SK-N-MC (cell line): ENCODE measurements at regions not wholly inside any gene's neighbourhood (a gene's known extent, or its start where the extent isn't known, plus 50 kb on each side); places are given as distances from the start of the nearest gene placed in this dataset.

Experiments
- DNase-seq: peaks from one replicate; pipeline ENCODE4 v3.0.0-alpha.2; 2011; ENCODE audit warnings: low read depth, low spot score
- H3K27ac ChIP-seq: fragments of 200-600 bp; sonication (generic); 2 replicates; pipeline ENCODE4 v1.5.1; 2016; ENCODE audit warnings: mixed run types
- H3K36me3 ChIP-seq: fragments of 200-600 bp; sonication (generic); 2 replicates; pipeline ENCODE4 v1.6.1; 2017; ENCODE audit warnings: antibody characterized with exemption, low read length, mixed read lengths; ENCODE audit not compliant: insufficient read depth
- H3K4me3 ChIP-seq: fragments of 200-600 bp; sonication (generic); 2 replicates; pipeline ENCODE4 v1.5.1; 2016
- H3K9ac ChIP-seq: fragments of 200-600 bp; sonication (generic); 2 replicates; pipeline ENCODE4 v1.8.0; 2017; ENCODE audit warnings: mixed run types, mixed read lengths; ENCODE audit not compliant: insufficient read length
- H3K9me3 ChIP-seq: fragments of 200-600 bp; sonication (generic); 2 replicates; pipeline ENCODE4 v1.6.1; 2017; ENCODE audit warnings: low read depth, mild to moderate bottlenecking, antibody characterized with exemption, low read length, moderate library complexity, mixed read lengths
- EZH2 ChIP-seq: fragments of 200-600 bp; sonication (generic); IDR thresholded peaks from one replicate; pipeline ENCODE4 v1.6.1; 2017; ENCODE audit warnings: antibody characterized with exemption
- FOXP2 ChIP-seq: optimal IDR thresholded peaks from 2 replicates; pipeline ENCODE3; 2011; ENCODE audit warnings: mild to moderate bottlenecking, moderate library complexity; ENCODE audit not compliant: insufficient read depth; ENCODE audit errors: extremely low read length, control extremely low read depth
- POLR2AphosphoS5 ChIP-seq: IDR thresholded peaks from 2 replicates; pipeline ENCODE4 v1.6.1; 2012; ENCODE audit warnings: mild to moderate bottlenecking, low read depth, low read length, borderline replicate concordance

DNA sequence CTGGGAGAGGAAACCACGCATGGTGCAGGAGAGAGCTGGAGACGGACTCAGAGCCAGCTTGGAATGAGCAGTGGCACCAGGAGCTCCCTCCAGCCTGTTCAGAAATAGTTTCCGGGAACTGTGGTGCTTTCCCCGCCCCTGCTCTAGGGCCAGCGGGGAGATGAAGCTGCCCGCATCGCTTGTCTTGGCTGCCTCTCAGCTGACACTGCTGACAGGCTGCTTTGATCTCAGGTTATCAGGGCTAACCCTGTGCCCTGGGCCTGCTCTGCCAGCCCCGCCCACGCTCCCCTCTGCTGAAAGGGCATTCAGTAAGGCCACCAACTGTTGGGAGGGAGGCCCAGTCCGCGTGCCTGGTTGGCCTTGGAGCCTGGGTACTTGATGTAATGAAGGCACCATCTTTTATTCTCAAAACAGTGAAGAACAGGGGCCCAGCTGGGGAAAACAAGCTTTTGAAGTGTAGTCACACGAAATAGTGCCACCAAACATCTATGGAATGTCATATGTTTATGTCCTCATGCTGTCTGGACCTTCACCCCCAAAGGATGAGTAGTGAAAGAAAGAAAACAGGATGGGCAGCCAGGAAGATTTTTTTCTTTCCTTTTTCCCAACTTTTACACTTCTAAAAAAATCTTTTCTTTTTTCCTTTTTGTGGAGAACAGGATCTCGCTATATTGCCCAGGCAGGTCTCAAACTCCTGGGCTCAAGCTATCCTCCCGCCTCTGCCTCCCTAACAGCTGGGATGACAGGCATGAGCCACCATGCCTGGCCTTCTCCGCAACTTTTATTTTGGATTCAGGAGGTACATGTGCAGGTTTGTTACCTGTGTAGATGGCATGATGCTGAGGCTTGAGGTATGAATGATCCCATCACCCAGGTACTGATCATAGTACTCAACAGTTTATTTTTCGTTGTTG, 115.9 kb upstream of the TBX3 start:
- Histone ChIP-seq H3K36me3 (no peaks in the 10 kb centered on the region), H3K27ac (no peak overlapping the region), H3K9me3 (no peaks in the 10 kb centered on the region), H3K9ac (no peak overlapping the region), H3K4me3 (no peak overlapping the region)
- DNase-seq: no peak
- TF ChIP-seq POLR2AphosphoS5 (no peak), EZH2 (no peak), FOXP2 (no peak)

DNA sequence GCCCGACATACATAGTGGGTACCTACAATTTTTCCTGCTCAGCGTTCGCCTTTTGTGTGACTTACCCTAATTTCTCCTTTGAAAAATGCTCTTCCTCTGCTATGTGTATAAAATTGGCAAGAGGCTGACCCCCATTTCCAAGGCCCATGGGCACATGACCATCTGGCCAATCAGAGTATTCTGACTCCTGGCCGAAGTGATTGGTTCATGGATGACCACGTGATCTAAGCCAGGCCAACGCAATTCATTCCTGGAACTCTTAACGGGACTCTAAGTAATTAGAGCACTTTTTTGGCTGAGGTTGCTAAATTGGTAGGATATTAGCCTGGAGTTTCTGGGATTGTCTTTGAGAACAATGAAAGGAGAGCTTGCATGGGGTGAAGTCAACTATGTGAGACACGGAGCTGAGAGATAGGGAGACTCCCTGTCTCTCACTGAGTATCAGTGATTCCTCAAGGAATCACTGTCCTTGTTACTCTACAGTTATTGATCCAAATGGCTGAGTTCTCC, 110.1 kb upstream of the TBX3 start:
- H3K9ac ChIP-seq: no peak overlapping the region
- no peaks in the 10 kb centered on the region for H3K36me3 ChIP-seq
- no peak overlapping the region for H3K27ac ChIP-seq
- H3K9me3 ChIP-seq: no peaks in the 10 kb centered on the region
- no peak overlapping the region for H3K4me3 ChIP-seq
- no peak for TF ChIP-seq EZH2
- TF ChIP-seq POLR2AphosphoS5: no peak
- no peak for TF ChIP-seq FOXP2
- DNase-seq: no peak

DNA sequence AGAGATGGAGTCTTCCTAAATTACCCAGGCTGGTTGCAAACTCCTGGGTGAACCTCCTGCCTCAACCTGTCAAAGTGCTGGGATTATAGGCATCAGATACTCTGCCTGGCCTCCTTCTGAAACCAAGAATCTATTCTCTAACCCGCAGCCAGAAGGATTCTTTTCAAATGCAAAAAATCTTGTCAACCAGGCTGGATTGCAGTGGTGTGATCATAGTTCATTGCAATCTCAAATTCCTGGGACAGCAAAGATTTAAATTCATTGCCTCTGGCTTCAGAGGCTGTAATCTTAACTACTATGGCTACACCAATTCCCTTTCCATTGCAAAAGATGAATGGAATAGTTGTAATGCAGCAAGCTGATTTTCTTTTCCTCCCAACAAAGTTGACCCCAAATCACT, 106.3 kb upstream of the TBX3 start:
- H3K9me3 ChIP-seq: no peaks in the 10 kb centered on the region
- no peak overlapping the region for H3K9ac ChIP-seq
- no peak for DNase-seq
- no peaks in the 10 kb centered on the region for H3K36me3 ChIP-seq
- H3K4me3 ChIP-seq: no peak overlapping the region
- no peak overlapping the region for H3K27ac ChIP-seq
- TF ChIP-seq FOXP2 (no peak), EZH2 (no peak), POLR2AphosphoS5 (no peak)

DNA sequence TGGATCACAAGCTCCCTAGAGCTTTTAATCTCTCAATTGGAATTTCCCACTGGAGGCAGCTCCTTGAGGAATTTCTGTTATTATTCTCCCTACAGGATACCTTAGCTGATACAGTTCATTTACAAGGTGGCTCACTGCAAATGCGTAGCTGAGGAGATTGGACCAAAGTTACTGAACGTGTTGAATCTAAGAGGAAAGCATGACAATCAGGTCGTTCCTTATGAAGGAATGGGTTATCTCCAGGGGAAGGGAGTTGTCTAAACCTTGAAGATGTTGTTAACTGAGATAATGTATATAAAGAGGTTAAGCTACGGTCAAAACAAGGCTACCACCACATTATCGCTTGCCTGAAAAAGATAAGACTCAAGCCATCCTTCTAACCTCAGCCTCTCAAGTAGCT, 105.8 kb upstream of the TBX3 start:
- no peak overlapping the region for H3K9ac ChIP-seq
- no peak overlapping the region for H3K4me3 ChIP-seq
- no peak for DNase-seq
- no peaks in the 10 kb centered on the region for H3K36me3 ChIP-seq
- no peaks in the 10 kb centered on the region for H3K9me3 ChIP-seq
- no peak overlapping the region for H3K27ac ChIP-seq
- TF ChIP-seq FOXP2: no peak

DNA sequence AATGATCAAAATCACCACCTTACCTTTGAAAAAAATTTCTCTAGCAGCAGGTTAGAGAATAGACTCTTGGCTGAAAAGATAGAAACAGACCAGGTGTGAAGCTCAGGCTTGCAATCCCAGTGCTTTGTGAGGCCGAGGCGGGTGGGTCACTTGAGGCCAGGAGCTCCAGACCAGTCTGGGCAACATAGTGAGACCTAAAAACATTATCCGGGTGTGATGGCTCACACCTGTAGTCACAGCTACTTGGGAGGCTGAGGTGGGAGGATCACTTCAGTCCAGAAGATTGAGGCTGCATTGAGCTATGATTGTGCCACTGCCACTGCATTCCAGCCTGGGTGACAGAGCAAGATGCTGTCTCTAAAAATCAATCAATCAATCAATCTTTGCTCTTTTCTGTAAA, 105.3 kb upstream of the TBX3 start:
- TF ChIP-seq EZH2 (no peak), POLR2AphosphoS5 (no peak), FOXP2 (no peak)
- Histone ChIP-seq H3K4me3 (no peak overlapping the region), H3K36me3 (no peaks in the 10 kb centered on the region)

DNA sequence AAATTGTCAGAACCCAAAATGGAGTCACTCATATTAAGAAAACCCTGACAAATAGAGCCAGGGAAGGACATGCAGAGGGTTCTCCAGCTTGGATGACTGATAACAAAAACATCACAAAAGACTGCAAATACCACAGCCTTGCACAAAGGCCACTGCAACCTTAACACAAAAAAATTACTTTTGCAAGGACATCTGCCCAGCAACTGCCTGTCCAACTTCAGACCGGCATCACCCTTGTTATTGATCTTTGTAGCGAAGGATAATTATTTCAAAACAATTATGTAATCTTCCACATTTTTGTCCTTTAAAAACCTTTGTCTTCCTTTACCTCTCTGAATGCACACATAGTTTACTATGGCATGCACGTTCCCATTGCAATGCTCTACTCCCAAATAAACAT, 100.6 kb upstream of the TBX3 start:
- Histone ChIP-seq H3K27ac (no peak overlapping the region), H3K4me3 (no peak overlapping the region), H3K9ac (no peak overlapping the region), H3K9me3 (no peaks in the 10 kb centered on the region), H3K36me3 (no peaks in the 10 kb centered on the region)
- DNase-seq: no peak
- TF ChIP-seq FOXP2: no peak
- no peak for TF ChIP-seq POLR2AphosphoS5
- TF ChIP-seq EZH2: no peak

More for the DNA sequence above, 105.3 kb upstream of the TBX3 start:
- Histone ChIP-seq H3K9me3 (no peaks in the 10 kb centered on the region), H3K9ac (no peak overlapping the region), H3K27ac (no peak overlapping the region)
- no peak for DNase-seq

DNA sequence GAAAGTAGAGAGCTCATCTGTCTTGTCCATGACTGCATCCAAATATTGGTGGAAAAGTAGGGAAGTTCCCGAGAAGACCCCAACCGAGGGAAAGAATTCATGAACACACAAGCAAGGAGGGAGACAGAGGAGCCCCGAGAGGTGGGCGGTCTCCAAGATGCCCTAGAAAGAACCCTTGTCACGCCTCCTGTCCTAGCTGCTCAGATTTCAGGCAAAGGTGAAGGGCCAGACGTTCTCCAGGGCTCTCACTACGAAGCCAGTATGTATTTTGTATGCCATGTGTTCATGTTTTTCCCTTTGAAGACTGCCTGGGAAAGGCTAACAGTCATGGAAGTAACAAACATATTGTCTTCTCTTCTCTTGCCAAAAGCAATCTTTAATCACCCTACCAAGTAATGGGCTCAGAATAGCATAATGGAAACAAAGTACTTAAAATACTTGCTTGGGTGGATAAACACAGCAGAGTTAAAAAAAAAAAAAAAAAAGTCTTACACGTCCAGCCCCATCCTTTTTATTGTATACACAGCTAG, 99.2 kb upstream of the TBX3 start:
- no peak overlapping the region for H3K9ac ChIP-seq
- no peak for TF ChIP-seq EZH2
- TF ChIP-seq FOXP2: no peak
- TF ChIP-seq POLR2AphosphoS5: no peak
- no peak for DNase-seq

DNA sequence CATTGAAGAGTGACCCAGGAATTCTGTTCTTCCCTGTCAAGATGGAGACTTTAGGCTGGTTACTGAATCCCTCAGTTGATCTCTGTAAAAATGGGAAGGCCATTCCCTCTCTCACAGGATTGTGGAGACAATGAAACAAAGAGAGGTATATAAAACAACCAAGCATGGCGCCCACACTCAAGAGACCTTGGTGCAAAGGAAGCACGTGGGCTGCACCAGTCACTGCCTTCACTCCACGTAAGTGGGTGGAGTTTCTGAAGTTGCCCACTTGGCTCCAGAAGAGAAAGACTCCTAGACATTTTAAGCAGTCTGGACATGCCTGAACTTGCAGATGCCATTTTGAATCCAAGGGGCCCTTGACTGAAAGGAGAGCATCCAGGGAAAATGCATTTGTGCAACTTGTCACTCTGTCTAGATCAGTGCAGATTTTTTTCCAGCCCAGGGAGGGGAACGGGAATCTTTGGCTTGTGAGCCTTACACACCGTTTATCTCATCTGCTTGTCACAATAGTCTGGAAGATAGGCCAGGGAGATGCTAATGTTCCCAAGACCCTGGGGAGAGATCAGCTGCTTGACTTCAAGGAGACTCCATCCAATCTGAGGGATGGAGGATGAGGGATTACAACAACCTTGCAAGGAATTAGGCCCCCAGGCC, 96.9 kb upstream of the TBX3 start:
- H3K4me3 ChIP-seq: no peak overlapping the region
- TF ChIP-seq EZH2 (no peak), FOXP2 (no peak), POLR2AphosphoS5 (no peak)
- no peak overlapping the region for H3K27ac ChIP-seq
- H3K9me3 ChIP-seq: no peaks in the 10 kb centered on the region
- H3K9ac ChIP-seq: no peak overlapping the region
- no peaks in the 10 kb centered on the region for H3K36me3 ChIP-seq
- no peak for DNase-seq

More for the DNA sequence above, 99.2 kb upstream of the TBX3 start:
- H3K27ac ChIP-seq: no peak overlapping the region
- no peaks in the 10 kb centered on the region for H3K36me3 ChIP-seq
- H3K4me3 ChIP-seq: no peak overlapping the region
- no peaks in the 10 kb centered on the region for H3K9me3 ChIP-seq
